ENCODE measurements at regions not wholly inside any gene's neighbourhood (a gene's known extent, or its start where the extent isn't known, plus 50 kb on each side); places are given as distances from the start of the nearest gene placed in this dataset.

- Histone ChIP-seq H3K9me3 (no peaks in the 10 kb centered on the region), H3K27ac (no peak overlapping the region), H3K36me3 (no peaks in the 10 kb centered on the region), H3K27me3 (no peaks in the 10 kb centered on the region), H3K4me1 (ENCODE audit: insufficient read depth) (peaks cover 1% of the 10 kb centered on the region), H3K4me3 (no peak overlapping the region)
- no peak for DNase-seq
- TF ChIP-seq POLR2A (IDR thresholded peaks at IDR 0.05): no peak
- TF ChIP-seq CTCF (IDR thresholded peaks at IDR 0.05): no peak
- TF ChIP-seq EP300 (IDR thresholded peaks at IDR 0.05): no peak
- WGBS, 3 donors: 3 to 8% (median 4%) methylated on average over 4 of the region's 4 CpGs
- intact Hi-C loops (cut with DNase I): no loop called here
These were observed 748.7 kb downstream of the TLE4 start for GRCh38 chr9:80320480-80320879.

DNA sequence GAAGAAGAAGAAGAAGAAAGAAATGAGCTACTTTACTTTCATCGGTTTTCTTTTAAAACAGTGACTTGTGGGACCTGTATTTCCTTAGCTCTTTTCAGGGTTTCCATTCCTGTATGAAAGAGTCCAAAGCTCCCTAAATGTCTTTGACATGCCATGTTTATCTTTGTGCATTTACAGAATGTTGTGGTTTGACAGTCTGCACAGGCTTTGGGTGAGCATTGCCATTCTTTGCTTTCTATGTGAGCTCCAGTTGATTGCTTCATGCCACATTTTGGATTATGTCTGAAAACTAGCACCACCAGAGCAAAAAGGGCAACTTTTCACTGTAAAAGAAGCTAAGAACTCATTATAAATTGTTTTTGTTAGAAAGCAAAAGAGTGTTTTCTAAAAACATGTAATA lies 733.4 kb downstream of the TLE4 start:
- no peak overlapping the region for H3K4me3 ChIP-seq
- H3K27me3 ChIP-seq: no peaks in the 10 kb centered on the region
- intact Hi-C loops (cut with DNase I): no loop called here
- no peaks in the 10 kb centered on the region for H3K9me3 ChIP-seq
- WGBS, 3 donors: 84 to 93% (median 88%) methylated on average over 1 of the region's 1 CpG
- H3K36me3 ChIP-seq: no peaks in the 10 kb centered on the region
- no peak for TF ChIP-seq CTCF (IDR thresholded peaks at IDR 0.05)
- no peak for TF ChIP-seq POLR2A (IDR thresholded peaks at IDR 0.05)
- TF ChIP-seq EP300 (IDR thresholded peaks at IDR 0.05): no peak
- no peak for DNase-seq
- no peaks in the 10 kb centered on the region for H3K4me1 ChIP-seq (ENCODE audit: insufficient read depth)
- H3K27ac ChIP-seq: no peak overlapping the region

GRCh38 chr9:80294955-80295354 lies 723.2 kb downstream of the TLE4 start:
- 89 to 97% (median 95%) methylated on average over 1 of the region's 1 CpG for WGBS, 3 donors
- Histone ChIP-seq H3K4me1 (ENCODE audit: insufficient read depth) (no peaks in the 10 kb centered on the region), H3K4me3 (no peak overlapping the region), H3K27ac (no peak overlapping the region), H3K27me3 (no peaks in the 10 kb centered on the region), H3K36me3 (no peaks in the 10 kb centered on the region), H3K9me3 (no peaks in the 10 kb centered on the region)
- TF ChIP-seq EP300 (IDR thresholded peaks at IDR 0.05) (no peak), CTCF (IDR thresholded peaks at IDR 0.05) (no peak), POLR2A (IDR thresholded peaks at IDR 0.05) (no peak)
- DNase-seq: no peak
- intact Hi-C loops (cut with DNase I): no loop called here

DNA sequence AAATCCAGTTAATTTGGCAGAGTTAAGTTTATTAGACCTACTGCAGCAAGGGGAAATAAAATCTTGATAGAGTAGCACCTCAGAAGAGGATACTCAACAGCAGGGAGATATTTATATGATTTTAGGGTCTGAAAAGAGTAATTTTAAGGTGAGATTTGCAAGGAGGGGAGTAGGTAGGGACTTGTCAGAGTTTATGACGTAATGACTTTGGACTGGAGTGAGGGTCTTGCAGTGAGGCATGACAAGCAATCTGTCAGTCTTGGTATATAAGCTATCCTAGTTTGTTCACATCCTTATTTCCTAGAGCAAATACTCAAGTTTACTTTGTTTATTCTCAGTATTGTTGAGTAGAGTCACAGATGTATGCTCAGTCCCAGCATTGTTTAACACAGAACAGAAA lies 722.6 kb downstream of the TLE4 start:
- Histone ChIP-seq H3K36me3 (no peaks in the 10 kb centered on the region), H3K4me1 (ENCODE audit: insufficient read depth) (no peaks in the 10 kb centered on the region), H3K4me3 (no peak overlapping the region), H3K27ac (no peak overlapping the region), H3K27me3 (no peaks in the 10 kb centered on the region), H3K9me3 (no peaks in the 10 kb centered on the region)
- TF ChIP-seq POLR2A (IDR thresholded peaks at IDR 0.05): no peak
- no peak for TF ChIP-seq EP300 (IDR thresholded peaks at IDR 0.05)
- no peak for TF ChIP-seq CTCF (IDR thresholded peaks at IDR 0.05)
- 90 to 95% (median 94%) methylated on average over 1 of the region's 1 CpG for WGBS, 3 donors
- DNase-seq: no peak
- intact Hi-C loops (cut with DNase I): no loop called here

DNA sequence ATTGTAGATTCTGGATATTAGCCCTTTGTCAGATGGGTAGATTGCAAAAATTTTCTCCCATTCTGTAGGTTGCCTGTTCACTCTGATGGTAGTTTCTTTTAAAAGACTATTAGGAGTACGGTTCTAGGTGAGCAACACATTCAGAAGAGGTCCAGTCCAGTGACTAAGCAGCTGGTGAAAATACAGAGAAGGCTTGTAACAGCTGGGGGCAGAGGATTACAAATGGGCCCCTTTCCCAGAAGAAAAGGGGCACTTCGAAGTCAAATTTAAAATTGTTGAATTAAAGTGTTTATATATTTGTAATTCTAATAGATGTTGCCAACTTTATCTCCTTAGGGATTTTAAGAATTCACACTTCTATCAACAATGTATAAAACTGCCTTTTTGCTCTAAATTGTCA lies 720.5 kb downstream of the TLE4 start:
- Histone ChIP-seq H3K36me3 (no peaks in the 10 kb centered on the region), H3K9me3 (no peaks in the 10 kb centered on the region), H3K4me3 (no peak overlapping the region), H3K27me3 (no peaks in the 10 kb centered on the region), H3K4me1 (ENCODE audit: insufficient read depth) (no peaks in the 10 kb centered on the region), H3K27ac (no peak overlapping the region)
- WGBS, 3 donors: 33 to 53% (median 39%) methylated on average over 2 of the region's 2 CpGs
- no peak for DNase-seq
- TF ChIP-seq CTCF (IDR thresholded peaks at IDR 0.05): no peak
- TF ChIP-seq EP300 (IDR thresholded peaks at IDR 0.05): no peak
- TF ChIP-seq POLR2A (IDR thresholded peaks at IDR 0.05): no peak
- intact Hi-C loops (cut with DNase I): no loop called here
